ENCODE measurements at regions not wholly inside any gene's neighbourhood (a gene's known extent, or its start where the extent isn't known, plus 50 kb on each side); places are given as distances from the start of the nearest gene placed in this dataset.

- TF ChIP-seq CTCF (IDR thresholded peaks at IDR 0.05; ENCODE audit: low read depth, low read length) (no peak), EZH2phosphoT487 (IDR thresholded peaks at IDR 0.05; ENCODE audit: low read depth) (no peak)
These were observed 436.8 kb upstream of the PRKX start for GRCh38 chrX:4150259-4150658.

Data from OCI-LY3 (cell line).